Stimulated activated CD4-positive, alpha-beta T cell treated with anti-CD3 and anti-CD28 coated beads, Interleukin-4, amount 100 ng/mL, for 24 hours (primary cell): ENCODE measurements at regions not wholly inside any gene's neighbourhood (a gene's known extent, or its start where the extent isn't known, plus 50 kb on each side); places are given as distances from the start of the nearest gene placed in this dataset.

ENCODE experiments used
- DNase-seq: peaks from one replicate; pipeline ENCODE4 v3.0.0-alpha.2; 2020

DNA sequence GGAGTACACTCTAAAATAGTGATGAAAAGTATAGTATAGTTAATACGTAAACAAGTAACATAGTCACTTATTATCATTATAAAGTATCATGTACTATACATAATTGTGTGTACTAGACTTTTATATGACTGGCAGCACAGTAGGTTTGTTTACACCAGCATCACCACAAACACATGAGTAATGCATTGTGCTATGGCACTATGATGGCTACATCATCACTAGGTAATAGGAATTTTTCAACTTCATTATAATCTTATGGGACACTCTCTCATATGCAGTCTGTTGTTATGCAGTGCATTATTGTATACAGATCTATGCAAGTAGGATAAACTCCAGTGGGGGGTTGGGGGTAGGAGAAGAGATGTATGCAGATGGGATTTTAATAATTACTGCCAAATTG lies 52.7 kb upstream of the ELL2 start:
- no peak for DNase-seq

DNA sequence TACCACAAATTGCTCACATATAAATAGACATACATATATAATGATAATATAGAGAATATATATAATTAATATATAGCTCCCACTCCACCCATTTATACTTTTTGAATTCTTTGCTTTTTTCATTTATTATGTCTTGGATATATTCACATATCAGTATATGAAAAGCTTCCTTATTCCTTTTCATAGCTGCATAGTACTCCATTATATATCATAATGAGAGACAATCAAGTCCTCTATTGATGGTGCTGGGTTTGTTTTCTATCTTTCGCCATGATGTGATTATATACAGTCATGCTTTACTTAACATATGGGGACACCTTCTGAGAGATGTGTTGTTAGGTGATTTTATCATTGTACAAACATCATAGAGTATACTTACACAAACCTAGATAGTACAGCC lies 51.6 kb upstream of the ELL2 start:
- DNase-seq, result no peak

GRCh38 chr5:96012399-96012798 lies 50.7 kb upstream of the ELL2 start:
- no peak for DNase-seq
